K562 (cell line): ENCODE measurements at regions not wholly inside any gene's neighbourhood (a gene's known extent, or its start where the extent isn't known, plus 50 kb on each side); places are given as distances from the start of the nearest gene placed in this dataset.

ENCODE experiments used
- ATAC-seq: fragments of 200-7000 bp; cut with Tn5 transposase; 3 replicates; pipeline ENCODE4 v1.9.1; 2020; ENCODE audit warnings: moderate library complexity
- BruUV-seq: library from RNA; stranded (reverse); fragments of 400-500 nt; replicated peaks from 2 replicates; lab custom pipeline; 2021; lab: Mats Ljungman, UMichigan
- CTCF ChIA-PET: fragments of 300-600 bp; formaldehyde crosslinking; extraction: SDS; loops from one replicate; lab custom pipeline; 2021; ENCODE audit warnings: low intra/inter-chr PET ratio; lab: Yijun Ruan, JAX
- POLR2A ChIA-PET: fragments of 300-600, 350-650 bp; sonication (Branson Sonifier 250); formaldehyde crosslinking; extraction: SDS; loops from one replicate; lab custom pipeline; 2021; ENCODE audit warnings: antibody characterized with exemption, inconsistent platforms; lab: Yijun Ruan, JAX
- DNase-seq, 4 experiments: peaks; one replicate each; pipeline versions ENCODE4 v3.0.0 to v3.0.0-alpha.2; 2011 to 2018; ENCODE audit warnings: low spot score in 3 of 4, mixed read lengths in 3 of 4; ENCODE audit errors: extremely low read depth in 1 of 4
- FAIRE-seq: peaks from 2 replicates; lab custom pipeline; 2011; peaks lifted over from hg19 to GRCh38; lab: Jason Lieb, UNC
- H2AFZ ChIP-seq: 2 replicates; pipeline ENCODE4 v1.6.0; 2011; ENCODE audit warnings: low read depth, low read length, control low read depth, inconsistent platforms
- H3K27ac ChIP-seq: fragments of 200-600 bp; 3 replicates; pipeline ENCODE4 v1.8.0; 2011; ENCODE audit warnings: low read depth, mild to moderate bottlenecking, control low read depth, inconsistent platforms, low read length, moderate library complexity, mixed read lengths; ENCODE audit errors: extremely low read depth
- H3K27me3 ChIP-seq, 2 experiments: fragments of 300-600 bp in 1 of 2; 2 replicates in 1 of 2; 3 replicates in 1 of 2; pipeline versions ENCODE4 v1.6.0 to v1.8.0; 2011; ENCODE audit warnings: inconsistent platforms in 2 of 2, low read length in 2 of 2, mild to moderate bottlenecking in 1 of 2, mixed read lengths in 1 of 2, moderate library complexity in 1 of 2; ENCODE audit not compliant: control insufficient read depth in 2 of 2, insufficient read depth in 2 of 2
- H3K36me3 ChIP-seq: fragments of 300-600 bp; 3 replicates; pipeline ENCODE4 v1.8.0; 2011; ENCODE audit warnings: mild to moderate bottlenecking, low read length, inconsistent platforms; ENCODE audit not compliant: control insufficient read depth, insufficient read depth
- H3K4me1 ChIP-seq, 2 experiments: fragments of 200-600 bp in 1 of 2; replicated peaks in 1 of 2; 2 replicates in 1 of 2; 3 replicates in 1 of 2; pipeline versions ENCODE4 v1.5.1 to v1.8.0; 2011; ENCODE audit warnings: inconsistent platforms in 2 of 2, low read length in 2 of 2, mild to moderate bottlenecking in 1 of 2, mixed read lengths in 1 of 2, moderate library complexity in 1 of 2; ENCODE audit not compliant: control insufficient read depth in 2 of 2, insufficient read depth in 2 of 2
- H3K4me2 ChIP-seq: 2 replicates; pipeline ENCODE4 v1.6.1; 2011; ENCODE audit warnings: low read length, control low read depth, inconsistent platforms, mixed read lengths; ENCODE audit not compliant: insufficient read depth
- H3K4me3 ChIP-seq: fragments of 200-600 bp; sonication (generic), shearing (Covaris generic); 2 replicates; pipeline ENCODE4 v1.5.1; 2016; ENCODE audit warnings: control low read depth, inconsistent platforms
- H3K79me2 ChIP-seq: fragments of 200-600 bp; 3 replicates; pipeline ENCODE4 v1.8.0; 2011; ENCODE audit warnings: low read length, inconsistent platforms; ENCODE audit not compliant: control insufficient read depth, insufficient read depth
- H3K9ac ChIP-seq, 2 experiments: 2 replicates each; pipeline versions ENCODE4 v1.6.0 to v1.6.1; 2011; ENCODE audit warnings: low read depth in 2 of 2, low read length in 2 of 2, control low read depth in 1 of 2, inconsistent platforms in 1 of 2, mild to moderate bottlenecking in 1 of 2, mixed read lengths in 1 of 2; ENCODE audit not compliant: insufficient read depth in 1 of 2
- H3K9me1 ChIP-seq: one replicate; pipeline ENCODE4 v1.6.0; 2011; ENCODE audit warnings: inconsistent platforms, mild to moderate bottlenecking, low read length, moderate library complexity; ENCODE audit not compliant: control insufficient read depth, insufficient read depth
- H3K9me3 ChIP-seq: replicated peaks from 2 replicates; pipeline ENCODE4 v1.5.1; 2011; ENCODE audit warnings: low read depth, low read length, inconsistent platforms; ENCODE audit not compliant: control insufficient read depth, insufficient read depth
- H4K20me1 ChIP-seq: replicated peaks from 2 replicates; pipeline ENCODE4 v1.6.1; 2011; ENCODE audit warnings: low read length, inconsistent platforms, mixed read lengths; ENCODE audit not compliant: control insufficient read depth, insufficient read depth
- HEY1 ChIP-seq: fragments of 250-450 bp; sonication (Bioruptor Pico); IDR thresholded peaks from 2 replicates; pipeline ENCODE4 v1.5.0; 2020; ENCODE audit warnings: mild to moderate bottlenecking, moderate library complexity, borderline replicate concordance
- HMG20B ChIP-seq: fragments of 250-450 bp; sonication (Bioruptor Pico); IDR thresholded peaks from 2 replicates; pipeline ENCODE4 v1.5.0; 2021; ENCODE audit warnings: mild to moderate bottlenecking
- MAFK ChIP-seq: IDR thresholded peaks from 2 replicates; pipeline ENCODE4 v1.6.1; 2011; ENCODE audit warnings: low read length, improper control_type of control experiment
- SREBF2 ChIP-seq: sonication (generic); formaldehyde crosslinking; IDR thresholded peaks from 2 replicates; pipeline ENCODE4 v1.4.0; 2020; ENCODE audit warnings: mild to moderate bottlenecking, missing genetic modification reagents
- TCF7L2 ChIP-seq: fragments of 150-350 bp; IDR thresholded peaks from 2 replicates; pipeline ENCODE4 v1.6.1; 2016; ENCODE audit warnings: low read depth, mild to moderate bottlenecking, low read length, moderate library complexity
- TEAD2 ChIP-seq: fragments of 450-650 bp; IDR thresholded peaks from 2 replicates; pipeline ENCODE4 v1.6.1; 2016; ENCODE audit warnings: missing genetic modification characterization, control low read depth, missing compliant biosample characterization
- ZNF212 ChIP-seq: fragments of 450-650 bp; formaldehyde crosslinking; IDR thresholded peaks from 2 replicates; pipeline ENCODE4 v1.4.0; 2020; ENCODE audit warnings: mild to moderate bottlenecking
- ZNF408 ChIP-seq: fragments of 250-450 bp; sonication (Bioruptor Pico); IDR thresholded peaks from 2 replicates; pipeline ENCODE4 v1.4.0; 2020; ENCODE audit warnings: low read depth, mild to moderate bottlenecking, moderate library complexity
- WGBS: fragments of 100-300 bp; shearing (Covaris generic); methylation state at CpG from one replicate; pipeline ENCODE4 v1.1.6; 2016; ENCODE audit warnings: low coverage, mixed read lengths; ENCODE audit not compliant: insufficient coverage; ENCODE audit errors: missing lambda C conversion rate; 5-methylcytosine and 5-hydroxymethylcytosine counted together
- in situ Hi-C: fragments of 300-500 bp; cut with MboI; formaldehyde crosslinking; loops from 4 replicates; pipeline ENCODE4 v1.15.0; 2018; ENCODE audit warnings: inconsistent platforms, mixed read lengths
- intact Hi-C: fragments of 100-400 bp; cut with micrococcal nuclease; formaldehyde crosslinking; loops from 2 replicates; pipeline ENCODE4 v1.14.2; 2022
- TF ChIP-seq, protein P1 (sequence below): fragments of 450-650 bp; IDR thresholded peaks from 2 replicates; pipeline ENCODE4 v1.6.1; 2017; ENCODE audit warnings: antibody characterized with exemption, mild to moderate bottlenecking
- TF ChIP-seq, protein P2 (sequence below): sonication (generic); formaldehyde crosslinking; IDR thresholded peaks from 2 replicates; pipeline ENCODE4 v1.8.1; 2023; ENCODE audit warnings: mild to moderate bottlenecking, missing genetic modification reagents
- TF ChIP-seq, protein P3 (sequence below): fragments of 450-650 bp; formaldehyde crosslinking; IDR thresholded peaks from 2 replicates; pipeline ENCODE4 v1.4.0; 2020; ENCODE audit warnings: mild to moderate bottlenecking, moderate library complexity

DNA sequence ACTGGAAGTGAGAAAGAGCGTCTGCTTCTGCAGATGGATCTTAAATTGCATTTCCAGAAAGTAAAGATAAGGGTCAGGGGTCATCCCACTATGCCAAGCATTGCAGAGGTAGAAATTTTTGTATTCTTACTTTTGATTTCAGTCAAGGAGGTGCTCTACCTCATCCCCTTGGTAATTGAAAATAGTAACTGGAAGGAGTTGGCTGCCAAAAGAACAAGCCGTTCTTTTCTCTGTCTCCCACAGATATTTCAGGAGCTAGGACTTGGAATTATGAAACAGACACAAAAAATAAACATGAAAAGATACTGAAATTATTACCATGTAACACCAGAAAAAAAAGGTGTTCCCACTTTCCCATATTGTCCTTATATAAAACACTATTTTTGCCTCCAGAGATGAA, 309.9 kb upstream of the UMPS start:
- Histone ChIP-seq H3K4me1 (no peaks in the 10 kb centered on the region), H3K27ac (no peak overlapping the region), H3K36me3 (no peaks in the 10 kb centered on the region), H3K79me2 (no peaks in the 10 kb centered on the region), H3K9ac (no peak overlapping the region), H3K4me3 (no peak overlapping the region), H3K9me3 (no peaks in the 10 kb centered on the region), H3K27me3 (peaks cover 0 to 7% of the 10 kb centered on the region in 2 experiments; a peak in 1 of 5 replicates), H4K20me1 (no peaks in the 10 kb centered on the region), H3K4me2 (no peak overlapping the region), H2AFZ (no peak overlapping the region), H3K9me1 (no peaks in the 10 kb centered on the region)
- ChIA-PET CTCF (no interaction called here), POLR2A (no interaction called here)
- ATAC-seq (no peak), DNase-seq (no peak), FAIRE-seq (no peak)
- no TSS peak for BruUV-seq
- in situ Hi-C loops: no loop called here
- intact Hi-C loops: no loop called here
- TF ChIP-seq, protein P1, sequence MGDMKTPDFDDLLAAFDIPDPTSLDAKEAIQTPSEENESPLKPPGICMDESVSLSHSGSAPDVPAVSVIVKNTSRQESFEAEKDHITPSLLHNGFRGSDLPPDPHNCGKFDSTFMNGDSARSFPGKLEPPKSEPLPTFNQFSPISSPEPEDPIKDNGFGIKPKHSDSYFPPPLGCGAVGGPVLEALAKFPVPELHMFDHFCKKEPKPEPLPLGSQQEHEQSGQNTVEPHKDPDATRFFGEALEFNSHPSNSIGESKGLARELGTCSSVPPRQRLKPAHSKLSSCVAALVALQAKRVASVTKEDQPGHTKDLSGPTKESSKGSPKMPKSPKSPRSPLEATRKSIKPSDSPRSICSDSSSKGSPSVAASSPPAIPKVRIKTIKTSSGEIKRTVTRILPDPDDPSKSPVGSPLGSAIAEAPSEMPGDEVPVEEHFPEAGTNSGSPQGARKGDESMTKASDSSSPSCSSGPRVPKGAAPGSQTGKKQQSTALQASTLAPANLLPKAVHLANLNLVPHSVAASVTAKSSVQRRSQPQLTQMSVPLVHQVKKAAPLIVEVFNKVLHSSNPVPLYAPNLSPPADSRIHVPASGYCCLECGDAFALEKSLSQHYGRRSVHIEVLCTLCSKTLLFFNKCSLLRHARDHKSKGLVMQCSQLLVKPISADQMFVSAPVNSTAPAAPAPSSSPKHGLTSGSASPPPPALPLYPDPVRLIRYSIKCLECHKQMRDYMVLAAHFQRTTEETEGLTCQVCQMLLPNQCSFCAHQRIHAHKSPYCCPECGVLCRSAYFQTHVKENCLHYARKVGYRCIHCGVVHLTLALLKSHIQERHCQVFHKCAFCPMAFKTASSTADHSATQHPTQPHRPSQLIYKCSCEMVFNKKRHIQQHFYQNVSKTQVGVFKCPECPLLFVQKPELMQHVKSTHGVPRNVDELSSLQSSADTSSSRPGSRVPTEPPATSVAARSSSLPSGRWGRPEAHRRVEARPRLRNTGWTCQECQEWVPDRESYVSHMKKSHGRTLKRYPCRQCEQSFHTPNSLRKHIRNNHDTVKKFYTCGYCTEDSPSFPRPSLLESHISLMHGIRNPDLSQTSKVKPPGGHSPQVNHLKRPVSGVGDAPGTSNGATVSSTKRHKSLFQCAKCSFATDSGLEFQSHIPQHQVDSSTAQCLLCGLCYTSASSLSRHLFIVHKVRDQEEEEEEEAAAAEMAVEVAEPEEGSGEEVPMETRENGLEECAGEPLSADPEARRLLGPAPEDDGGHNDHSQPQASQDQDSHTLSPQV: no peak
- TF ChIP-seq, protein P2, sequence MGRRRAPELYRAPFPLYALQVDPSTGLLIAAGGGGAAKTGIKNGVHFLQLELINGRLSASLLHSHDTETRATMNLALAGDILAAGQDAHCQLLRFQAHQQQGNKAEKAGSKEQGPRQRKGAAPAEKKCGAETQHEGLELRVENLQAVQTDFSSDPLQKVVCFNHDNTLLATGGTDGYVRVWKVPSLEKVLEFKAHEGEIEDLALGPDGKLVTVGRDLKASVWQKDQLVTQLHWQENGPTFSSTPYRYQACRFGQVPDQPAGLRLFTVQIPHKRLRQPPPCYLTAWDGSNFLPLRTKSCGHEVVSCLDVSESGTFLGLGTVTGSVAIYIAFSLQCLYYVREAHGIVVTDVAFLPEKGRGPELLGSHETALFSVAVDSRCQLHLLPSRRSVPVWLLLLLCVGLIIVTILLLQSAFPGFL (CRISPR knock-in tag): no peak
- TF ChIP-seq SREBF2 (CRISPR knock-in tag) (no peak), ZNF212 (CRISPR knock-in tag) (no peak), HEY1 (CRISPR knock-in tag) (no peak), TCF7L2 (no peak), TEAD2 (tag) (no peak), HMG20B (no peak), ZNF408 (CRISPR knock-in tag) (no peak), MAFK (no peak)
- TF ChIP-seq, protein P3, sequence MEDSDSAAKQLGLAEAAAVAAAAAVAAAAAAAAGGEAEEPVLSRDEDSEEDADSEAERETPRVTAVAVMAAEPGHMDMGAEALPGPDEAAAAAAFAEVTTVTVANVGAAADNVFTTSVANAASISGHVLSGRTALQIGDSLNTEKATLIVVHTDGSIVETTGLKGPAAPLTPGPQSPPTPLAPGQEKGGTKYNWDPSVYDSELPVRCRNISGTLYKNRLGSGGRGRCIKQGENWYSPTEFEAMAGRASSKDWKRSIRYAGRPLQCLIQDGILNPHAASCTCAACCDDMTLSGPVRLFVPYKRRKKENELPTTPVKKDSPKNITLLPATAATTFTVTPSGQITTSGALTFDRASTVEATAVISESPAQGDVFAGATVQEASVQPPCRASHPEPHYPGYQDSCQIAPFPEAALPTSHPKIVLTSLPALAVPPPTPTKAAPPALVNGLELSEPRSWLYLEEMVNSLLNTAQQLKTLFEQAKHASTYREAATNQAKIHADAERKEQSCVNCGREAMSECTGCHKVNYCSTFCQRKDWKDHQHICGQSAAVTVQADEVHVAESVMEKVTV (CRISPR knock-in tag): no peak
- TF ChIP-seq, all 486 proteins: peak for 0
- WGBS: 0% methylated on average over 2 of the region's 2 CpGs
